ENCODE measurements at regions not wholly inside any gene's neighbourhood (a gene's known extent, or its start where the extent isn't known, plus 50 kb on each side); places are given as distances from the start of the nearest gene placed in this dataset.

- TF ChIP-seq CTCF (conservative IDR thresholded peaks at IDR 0.05; ENCODE audit: low read depth, low read length) (no peak), POLR2A (IDR thresholded peaks at IDR 0.05; ENCODE audit: low read depth, low read length) (no peak), MAFK (IDR thresholded peaks at IDR 0.05; ENCODE audit: low read depth, low read length) (no peak), RCOR1 (IDR thresholded peaks at IDR 0.05; ENCODE audit: insufficient replicate concordance, low read length) (no peak), RFX5 (IDR thresholded peaks at IDR 0.05; ENCODE audit: low read depth, low read length) (no peak), SMC3 (IDR thresholded peaks at IDR 0.05; ENCODE audit: low read depth, low read length) (no peak), RAD21 (IDR thresholded peaks at IDR 0.05; ENCODE audit: low read length) (no peak), ELK1 (IDR thresholded peaks at IDR 0.05; ENCODE audit: borderline replicate concordance, low read depth, low read length) (no peak), NFE2L2 (IDR thresholded peaks at IDR 0.05; ENCODE audit: low read depth, low read length) (no peak), FOS (IDR thresholded peaks at IDR 0.05; ENCODE audit: low read depth, low read length) (no peak), MXI1 (IDR thresholded peaks at IDR 0.05; ENCODE audit: borderline replicate concordance, low read depth, low read length) (no peak), CEBPB (IDR thresholded peaks at IDR 0.05; ENCODE audit: low read depth, low read length) (no peak)
- TF ChIP-seq, protein P1, sequence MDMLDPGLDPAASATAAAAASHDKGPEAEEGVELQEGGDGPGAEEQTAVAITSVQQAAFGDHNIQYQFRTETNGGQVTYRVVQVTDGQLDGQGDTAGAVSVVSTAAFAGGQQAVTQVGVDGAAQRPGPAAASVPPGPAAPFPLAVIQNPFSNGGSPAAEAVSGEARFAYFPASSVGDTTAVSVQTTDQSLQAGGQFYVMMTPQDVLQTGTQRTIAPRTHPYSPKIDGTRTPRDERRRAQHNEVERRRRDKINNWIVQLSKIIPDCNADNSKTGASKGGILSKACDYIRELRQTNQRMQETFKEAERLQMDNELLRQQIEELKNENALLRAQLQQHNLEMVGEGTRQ (IDR thresholded peaks at IDR 0.05; ENCODE audit: low read depth, low read length): no peak
These were observed 112.7 kb upstream of the TNFAIP3 start for GRCh38 chr6:137754366-137754765.
